ENCODE measurements at regions not wholly inside any gene's neighbourhood (a gene's known extent, or its start where the extent isn't known, plus 50 kb on each side); places are given as distances from the start of the nearest gene placed in this dataset.

GRCh38 chr12:14200598-14200997 lies 164.9 kb upstream of the ATF7IP start:
- intact Hi-C loops (cut with DNase I, micrococcal nuclease), result no loop called here
- Histone ChIP-seq H3K27me3 (ENCODE audit: control insufficient read depth in 1 of 2, insufficient read depth in 2 of 2, low read length in 2 of 2) (peaks cover 0 to 2% of the 10 kb centered on the region in 2 experiments), H3K4me1 (ENCODE audit: insufficient read depth, low read length) (no peaks in the 10 kb centered on the region), H3K27ac (ENCODE audit: low read depth in 1 of 2, low read length in 2 of 2) (no peak overlapping the region), H3K9me3 (ENCODE audit: control insufficient read depth in 1 of 2, insufficient read depth in 1 of 2, low read length in 2 of 2) (no peaks in the 10 kb centered on the region), H3K4me3 (ENCODE audit: low read length) (no peak overlapping the region), H3K36me3 (ENCODE audit: insufficient read depth, low read length) (no peaks in the 10 kb centered on the region)
- Mint-ChIP-seq H3K36me3 (ENCODE audit: low read depth) (no peaks in the 10 kb centered on the region), H3K27ac (no peak overlapping the region), H3K4me1 (ENCODE audit: low read depth) (no peaks in the 10 kb centered on the region), H3K27me3 (no peaks in the 10 kb centered on the region), H3K9me3 (peaks cover 4% of the 10 kb centered on the region), H3K4me3 (no peak overlapping the region)
- TF ChIP-seq CTCF (IDR thresholded peaks at IDR 0.05), result no peak
- CTCF ChIA-PET, result no interaction called here
- no peak for ATAC-seq (ENCODE audit: poor library complexity)
- POLR2A ChIA-PET, result no interaction called here
- no peak for DNase-seq

GRCh38 chr12:14201291-14201690 lies 164.2 kb upstream of the ATF7IP start:
- H3K27me3 Mint-ChIP-seq, result no peaks in the 10 kb centered on the region
- ChIA-PET CTCF (no interaction called here), POLR2A (no interaction called here)
- DNase-seq (no peak), ATAC-seq (ENCODE audit: poor library complexity) (no peak)
- intact Hi-C loops (cut with DNase I, micrococcal nuclease), result no loop called here
- no peaks in the 10 kb centered on the region for H3K36me3 ChIP-seq (ENCODE audit: insufficient read depth, low read length)
- no peak overlapping the region for H3K27ac Mint-ChIP-seq
- no peaks in the 10 kb centered on the region for H3K4me1 ChIP-seq (ENCODE audit: insufficient read depth, low read length)
- H3K4me3 ChIP-seq (ENCODE audit: low read length), result no peak overlapping the region
- no peak overlapping the region for H3K27ac ChIP-seq (ENCODE audit: low read depth in 1 of 2, low read length in 2 of 2)
- H3K36me3 Mint-ChIP-seq (ENCODE audit: low read depth), result no peaks in the 10 kb centered on the region
- H3K27me3 ChIP-seq (ENCODE audit: control insufficient read depth in 1 of 2, insufficient read depth in 2 of 2, low read length in 2 of 2), result peaks cover 0 to 2% of the 10 kb centered on the region in 2 experiments
- H3K4me3 Mint-ChIP-seq, result no peak overlapping the region
- peaks cover 4% of the 10 kb centered on the region for H3K9me3 Mint-ChIP-seq
- no peaks in the 10 kb centered on the region for H3K9me3 ChIP-seq (ENCODE audit: control insufficient read depth in 1 of 2, insufficient read depth in 1 of 2, low read length in 2 of 2)
- H3K4me1 Mint-ChIP-seq (ENCODE audit: low read depth), result no peaks in the 10 kb centered on the region
- TF ChIP-seq CTCF (IDR thresholded peaks at IDR 0.05), result no peak

GRCh38 chr12:14207905-14208551 lies 157.5 kb upstream of the ATF7IP start:
- POLR2A ChIA-PET, result no interaction called here
- no peaks in the 10 kb centered on the region for H3K4me1 Mint-ChIP-seq (ENCODE audit: low read depth)
- intact Hi-C loops (cut with DNase I, micrococcal nuclease), result no loop called here
- Histone ChIP-seq H3K27me3 (ENCODE audit: control insufficient read depth in 1 of 2, insufficient read depth in 2 of 2, low read length in 2 of 2) (no peaks in the 10 kb centered on the region), H3K9me3 (ENCODE audit: control insufficient read depth in 1 of 2, insufficient read depth in 1 of 2, low read length in 2 of 2) (no peaks in the 10 kb centered on the region), H3K27ac (ENCODE audit: low read depth in 1 of 2, low read length in 2 of 2) (no peak overlapping the region), H3K4me1 (ENCODE audit: insufficient read depth, low read length) (no peaks in the 10 kb centered on the region), H3K36me3 (ENCODE audit: insufficient read depth, low read length) (no peaks in the 10 kb centered on the region), H3K4me3 (ENCODE audit: low read length) (no peak overlapping the region)
- H3K27ac Mint-ChIP-seq, result no peak overlapping the region
- CTCF ChIA-PET, result no interaction called here
- H3K4me3 Mint-ChIP-seq, result no peak overlapping the region
- DNase-seq (no peak), ATAC-seq (ENCODE audit: poor library complexity) (no peak)
- H3K9me3 Mint-ChIP-seq, result no peaks in the 10 kb centered on the region
- no peaks in the 10 kb centered on the region for H3K36me3 Mint-ChIP-seq (ENCODE audit: low read depth)
- H3K27me3 Mint-ChIP-seq, result no peaks in the 10 kb centered on the region
- TF ChIP-seq CTCF (IDR thresholded peaks at IDR 0.05), result no peak

Data from CD4-positive, alpha-beta T cell (primary cell).